Mesenteric fat pad (tissue), 1 donor: ENCODE measurements at regions not wholly inside any gene's neighbourhood (a gene's known extent, or its start where the extent isn't known, plus 50 kb on each side); places are given as distances from the start of the nearest gene placed in this dataset.
A peak's percentile ranks its signal among the peaks of the same experiment; 100 is the strongest.
"Not testable (repeated sequence)": the region's sequence is repeated elsewhere in the genome, so short reads cannot be mapped to it uniquely, and the experiment has no call there.

ENCODE experiments used
- DNase-seq: peaks from one replicate; pipeline ENCODE4 v3.0.0-alpha.2; 2020; ENCODE audit warnings: low spot score
- donor health status: DM: yes; HTN: yes; CAD: no.

DNA sequence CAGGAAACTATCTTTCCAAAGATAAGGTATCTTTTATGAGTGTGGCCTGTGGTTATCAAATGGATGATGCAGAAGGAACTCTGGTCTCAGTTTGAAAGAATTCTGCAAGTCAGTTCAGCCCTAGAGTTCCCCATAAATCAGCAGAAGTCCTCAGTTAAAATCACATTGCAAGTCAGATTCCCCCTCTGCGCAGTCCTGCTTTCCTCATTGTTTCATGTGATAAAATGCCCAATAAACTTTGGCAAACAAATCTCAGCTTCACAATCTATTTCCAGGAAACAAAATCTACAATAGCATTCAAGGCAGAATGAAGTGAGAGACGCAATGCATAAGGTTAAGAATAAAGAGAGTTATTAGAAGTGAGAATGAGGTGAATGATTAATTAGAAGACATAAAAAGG, 216.3 kb upstream of the KLHL1 start:
- no peak for DNase-seq

DNA sequence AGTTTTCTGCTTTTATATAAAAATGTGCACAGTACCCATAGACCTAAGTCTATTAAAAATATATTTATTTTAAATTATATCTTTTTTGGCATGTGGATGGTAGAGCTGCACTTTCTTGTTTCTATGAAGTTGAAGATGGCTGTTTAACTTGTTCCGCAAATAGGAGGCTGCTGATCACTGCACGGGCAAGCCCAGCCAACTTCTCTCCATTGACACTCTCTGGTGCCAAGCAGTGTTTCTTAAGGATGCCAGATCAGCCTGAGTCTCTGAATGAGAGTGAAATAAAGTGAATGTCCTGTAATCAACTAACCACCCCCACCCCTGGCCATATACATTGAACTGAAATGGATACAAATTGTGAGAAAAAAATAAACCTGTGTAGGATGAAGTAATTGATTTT, 202.9 kb upstream of the KLHL1 start:
- DNase-seq: no peak

DNA sequence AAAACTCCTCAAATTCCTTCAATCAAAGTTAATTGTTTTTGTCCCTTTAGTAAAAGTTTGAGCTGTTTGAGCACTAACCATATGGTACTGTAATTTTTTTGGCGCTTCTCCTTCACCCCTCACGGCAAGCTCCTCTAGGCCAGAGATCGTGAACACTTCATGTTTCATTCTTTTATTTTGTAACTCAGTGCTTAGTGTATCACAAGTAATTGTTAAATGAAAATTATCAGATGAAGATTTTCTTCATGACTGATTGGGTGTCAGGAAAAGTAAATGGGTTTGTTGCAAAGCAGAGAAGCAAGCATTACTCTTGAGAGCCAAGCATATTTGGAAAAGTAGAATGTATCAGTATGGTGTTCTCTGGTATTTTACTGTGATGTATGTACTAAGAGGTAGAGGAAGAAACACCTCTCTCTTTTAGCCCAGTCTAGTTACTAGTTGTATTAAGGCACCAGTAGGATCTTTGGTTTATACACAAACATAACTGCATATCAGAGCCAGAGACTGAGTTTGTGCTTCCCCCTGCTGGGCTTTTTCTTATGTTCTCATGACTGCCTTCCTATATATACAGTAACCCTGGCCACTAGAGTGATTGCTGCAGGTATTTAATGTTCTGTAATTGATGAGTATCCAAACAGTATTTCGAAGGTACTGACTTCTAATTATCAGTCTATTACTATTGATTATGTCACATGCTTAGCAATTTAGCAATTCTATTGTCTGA, 202.3 kb upstream of the KLHL1 start:
- DNase-seq: no peak

DNA sequence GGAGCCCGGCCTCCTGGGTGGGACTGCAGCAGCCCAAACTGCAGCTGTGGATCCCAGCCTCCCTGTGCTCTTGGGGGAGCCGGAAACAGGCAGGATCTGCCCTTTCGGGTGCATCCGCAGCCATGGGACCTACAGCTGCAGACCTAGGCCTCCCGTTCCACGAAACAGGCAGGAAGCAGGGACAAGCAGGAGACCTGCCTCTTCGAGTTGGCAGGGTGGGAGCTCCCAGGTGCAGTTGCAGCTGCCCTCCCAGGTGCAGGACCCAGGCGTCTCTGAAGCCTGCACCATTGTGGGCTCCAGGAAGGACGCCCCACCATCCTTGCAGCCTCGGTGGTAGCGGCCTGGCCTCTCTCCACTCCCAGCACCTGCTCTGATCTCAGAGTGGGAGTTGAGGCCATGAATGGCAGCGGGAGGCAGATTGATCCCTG, 189.0 kb upstream of the KLHL1 start:
- peak; percentile 86 for DNase-seq

DNA sequence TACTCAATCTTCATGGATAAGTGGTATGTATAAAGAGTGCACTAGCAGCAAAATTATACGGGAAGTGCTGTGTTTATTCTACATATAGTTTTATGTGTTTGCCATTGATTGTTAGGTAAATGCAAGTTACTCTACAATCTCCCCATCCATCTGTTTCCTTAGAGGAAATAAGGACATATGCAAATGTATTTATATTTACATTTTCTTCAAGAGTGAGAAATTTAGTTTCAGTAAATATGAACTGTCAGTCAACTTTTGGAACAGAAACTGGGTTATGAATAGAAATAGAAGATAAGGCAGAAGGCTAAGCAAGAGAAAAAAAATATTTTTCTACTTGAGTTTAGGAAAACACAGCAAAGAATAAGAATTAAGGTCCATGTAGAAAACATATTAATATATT, 176.1 kb upstream of the KLHL1 start:
- no peak for DNase-seq

DNA sequence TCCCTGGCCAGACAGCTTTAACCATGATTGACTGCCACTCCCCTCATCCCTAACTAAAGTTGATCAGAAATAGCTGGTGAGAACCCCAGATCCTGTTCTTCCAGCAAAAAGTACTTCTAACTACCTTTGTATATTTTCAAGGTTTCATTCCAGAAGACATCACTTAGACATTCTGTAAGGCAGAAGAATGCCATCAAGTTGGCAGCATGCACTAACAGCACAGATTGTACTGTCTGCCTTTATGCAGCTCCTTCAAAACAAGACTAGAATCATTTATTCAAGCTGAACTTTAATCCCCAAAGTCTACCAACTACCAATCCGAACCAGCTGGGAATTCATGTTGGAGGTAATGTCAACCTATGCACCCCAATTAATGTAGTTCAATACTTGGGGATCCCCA, 167.6 kb upstream of the KLHL1 start:
- DNase-seq: no peak

DNA sequence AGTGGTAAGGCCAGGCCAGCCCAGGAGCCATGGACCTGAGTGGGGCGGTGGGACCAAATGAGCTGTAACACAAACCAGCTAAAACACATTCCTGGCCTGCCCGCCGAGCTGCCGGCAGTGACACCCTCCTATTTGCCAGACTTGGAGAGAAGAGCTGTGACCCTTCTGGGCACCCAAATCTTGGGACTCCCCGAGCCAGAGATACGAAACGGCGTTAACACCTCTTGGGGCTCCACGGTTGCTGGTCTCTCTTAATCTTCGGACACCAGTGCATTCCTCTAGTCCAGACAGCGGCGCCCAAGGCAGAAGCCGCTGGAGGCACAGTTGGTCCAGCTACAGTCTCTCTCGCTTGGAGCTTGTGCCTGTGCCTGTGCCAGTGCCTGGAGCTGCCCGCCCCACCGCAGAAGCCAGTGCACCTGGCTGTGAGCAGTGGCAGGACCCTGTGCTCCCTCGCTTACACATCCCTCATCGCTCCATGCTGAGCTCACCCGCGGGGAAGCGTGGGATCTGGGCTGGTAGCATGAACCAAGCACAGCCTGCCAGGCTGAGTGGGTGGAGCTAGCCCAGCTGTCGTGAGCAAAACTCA, 147.2 kb upstream of the KLHL1 start:
- no peak for DNase-seq

DNA sequence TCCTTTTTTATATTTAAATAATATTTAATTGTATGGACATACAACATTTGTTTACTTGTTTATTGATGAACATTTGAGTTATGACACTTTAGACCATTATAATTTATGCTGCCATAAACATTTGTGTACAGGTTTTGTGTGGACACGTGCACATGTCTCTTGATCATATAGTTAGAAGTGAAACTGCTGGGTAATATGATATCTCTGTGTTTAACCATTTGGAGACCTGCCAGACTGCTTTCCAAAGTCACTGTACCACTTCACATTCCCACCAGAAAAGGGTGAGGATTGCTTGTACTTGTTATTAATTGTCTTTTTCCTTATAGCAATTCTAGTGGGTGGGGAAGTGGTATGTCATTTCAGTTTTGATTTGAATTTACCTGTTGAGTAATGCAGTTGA, 145.6 kb upstream of the KLHL1 start:
- no peak for DNase-seq

DNA sequence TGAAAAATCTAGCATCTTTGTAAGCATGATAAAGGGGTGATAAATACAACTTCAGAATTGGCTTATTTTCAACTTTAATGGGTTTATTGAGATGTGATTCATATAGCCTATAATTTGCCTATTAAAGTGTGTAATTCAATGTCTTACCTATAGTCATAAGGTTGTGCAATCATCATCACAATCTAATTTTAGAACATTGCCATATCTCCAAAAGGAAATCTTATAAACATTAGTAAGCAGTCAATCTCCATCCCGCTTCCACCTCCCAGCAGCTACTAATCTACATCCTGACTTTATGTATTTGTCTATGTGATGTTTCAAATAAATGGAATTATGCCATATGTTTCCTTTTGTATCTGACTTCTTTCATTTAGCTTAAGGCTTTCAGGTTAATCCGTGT, 145.2 kb upstream of the KLHL1 start:
- no peak for DNase-seq

DNA sequence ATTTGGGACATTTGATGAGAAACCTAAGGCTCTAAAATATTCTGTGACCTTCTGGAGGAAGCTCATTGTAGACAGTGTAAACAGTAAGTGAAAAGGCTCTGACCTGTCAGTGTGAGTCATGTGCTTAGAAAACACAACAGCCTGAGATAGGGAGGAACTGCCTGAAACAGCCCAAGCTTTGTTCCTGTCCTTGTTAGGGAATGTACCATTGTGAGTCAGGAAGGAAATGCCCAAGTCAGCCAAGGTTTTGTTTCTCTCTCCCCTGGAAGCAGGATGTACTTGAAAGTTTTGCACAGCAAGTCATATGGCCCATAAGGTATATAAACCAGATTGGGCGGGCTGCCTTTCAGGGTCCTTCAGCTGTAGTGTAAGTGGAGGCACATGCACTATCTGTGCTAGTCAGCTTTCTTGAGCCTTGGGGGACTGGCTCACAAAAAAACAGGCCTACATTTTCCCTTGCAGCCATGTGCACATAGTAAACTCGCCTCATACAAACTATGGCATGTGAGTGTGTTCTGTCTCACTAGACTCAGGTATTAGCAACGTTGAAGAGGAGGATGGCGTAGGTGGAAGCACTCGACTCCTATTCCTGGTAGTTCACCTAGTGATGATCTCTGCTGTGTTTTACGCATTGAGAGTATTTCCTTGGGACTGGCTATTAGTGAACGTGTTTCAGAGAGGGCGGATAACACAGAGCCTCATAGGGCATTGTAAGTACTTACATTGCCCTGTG, 141.2 kb upstream of the KLHL1 start:
- no peak for DNase-seq

DNA sequence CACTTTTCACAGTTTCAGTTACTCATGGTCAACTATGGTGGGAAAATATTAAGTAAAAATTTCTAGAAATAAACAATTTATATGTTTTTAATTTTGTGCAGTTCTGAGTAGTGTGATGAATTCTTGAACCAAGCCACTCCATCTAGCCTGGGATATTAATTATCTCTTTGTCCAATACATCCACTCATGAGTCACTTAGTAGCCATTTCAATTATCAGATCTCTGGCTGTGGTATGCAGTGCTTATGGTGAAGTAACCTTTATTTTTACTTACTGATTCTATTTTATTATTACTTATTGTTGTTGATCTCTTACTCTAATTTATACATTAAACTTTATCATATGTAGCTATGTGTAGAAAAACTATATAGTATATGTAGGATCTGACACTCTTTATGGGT, 128.9 kb upstream of the KLHL1 start:
- DNase-seq: no peak

DNA sequence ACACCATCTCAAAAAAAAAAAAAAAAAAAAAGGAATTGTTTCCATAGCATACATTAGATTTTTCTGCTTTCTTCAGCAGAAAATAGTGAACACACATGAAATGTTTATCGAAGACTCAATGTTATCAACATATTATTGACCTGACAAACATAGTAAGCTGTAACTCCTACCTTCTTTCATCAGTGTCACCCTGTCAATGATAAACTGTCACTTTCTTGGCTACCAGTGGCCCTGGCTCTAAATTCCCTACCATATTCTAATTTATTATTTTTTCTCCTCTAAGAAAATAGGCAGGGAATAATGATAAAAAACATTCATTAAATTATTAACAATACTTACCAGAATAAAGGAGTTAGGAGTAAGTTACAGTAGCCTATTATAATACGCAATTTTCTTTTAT, 127.3 kb upstream of the KLHL1 start:
- DNase-seq: no peak

DNA sequence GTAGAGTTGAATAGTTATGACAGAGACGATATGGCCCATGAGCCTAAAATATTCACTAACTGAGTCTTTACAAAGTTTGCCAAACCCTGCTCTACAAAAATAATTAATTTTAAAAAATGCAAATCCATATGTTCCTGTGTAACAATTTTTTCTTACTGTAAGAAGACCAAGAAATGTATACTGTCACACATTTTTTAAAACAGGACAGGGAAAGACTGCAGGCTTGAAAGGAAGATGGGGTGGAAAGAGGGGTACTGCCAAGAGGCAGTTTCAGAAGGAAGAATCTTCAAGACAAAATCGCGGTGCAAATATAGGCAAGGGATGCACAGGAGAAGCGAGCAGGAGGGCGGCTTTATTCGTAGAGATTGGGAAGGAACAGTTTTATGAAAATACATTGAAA, 115.7 kb upstream of the KLHL1 start:
- DNase-seq: no peak

DNA sequence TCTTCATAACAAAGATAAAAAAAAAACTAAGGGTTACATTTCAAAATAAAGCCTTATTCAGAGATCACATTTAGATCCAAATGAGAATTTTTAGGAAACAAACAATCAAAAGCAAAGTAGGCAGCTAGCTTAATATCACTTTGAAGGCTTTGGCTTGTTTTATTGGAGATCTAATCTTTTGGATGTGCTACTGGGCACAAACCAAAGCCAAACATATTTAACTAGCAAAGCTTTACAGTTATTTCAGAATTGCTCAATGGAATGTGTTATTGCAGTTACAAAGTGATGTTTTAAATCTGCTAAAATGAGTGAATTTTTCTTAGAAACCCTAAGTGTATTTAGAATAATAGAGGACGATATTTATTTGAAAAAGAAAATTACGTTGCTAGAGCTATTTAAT, 114.7 kb upstream of the KLHL1 start:
- DNase-seq: no peak

DNA sequence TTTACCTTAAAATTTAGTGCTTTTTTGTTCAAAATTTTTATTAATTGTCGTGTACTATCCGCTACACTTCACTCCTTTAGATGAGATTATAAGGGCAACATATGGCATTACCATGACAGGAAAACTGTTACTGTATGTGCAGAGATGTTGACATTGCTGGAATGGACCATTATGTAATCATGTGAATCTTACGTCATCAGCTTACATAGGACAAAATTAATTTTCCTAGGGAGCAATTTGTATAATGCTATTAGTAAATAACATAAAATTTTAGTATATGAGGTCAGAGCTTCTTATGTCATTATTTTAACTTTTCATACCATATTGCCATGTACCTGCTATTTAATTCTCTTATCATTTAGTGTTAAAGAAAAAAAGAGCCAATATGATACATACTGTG, 110.4 kb upstream of the KLHL1 start:
- DNase-seq: no peak

DNA sequence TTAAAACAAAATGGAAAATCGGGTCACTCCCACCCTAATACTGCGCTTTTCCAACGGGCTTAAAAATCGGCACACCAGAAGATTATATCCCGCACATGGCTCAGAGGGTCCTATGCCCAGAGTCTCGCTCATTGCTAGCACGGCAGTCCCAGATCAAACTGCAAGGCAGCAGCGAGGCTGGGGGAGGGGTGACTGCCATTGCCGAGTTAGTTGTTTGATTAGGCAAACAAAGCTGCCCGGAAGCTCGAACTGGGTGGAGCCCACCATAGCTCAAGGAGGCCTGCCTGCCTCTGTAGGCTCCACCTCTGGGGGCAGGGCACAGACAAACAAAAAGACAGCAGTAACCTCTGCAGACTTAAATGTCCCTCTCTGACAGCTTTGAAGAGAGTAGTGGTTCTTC, 100.7 kb upstream of the KLHL1 start:
- not testable (repeated sequence) for DNase-seq

DNA sequence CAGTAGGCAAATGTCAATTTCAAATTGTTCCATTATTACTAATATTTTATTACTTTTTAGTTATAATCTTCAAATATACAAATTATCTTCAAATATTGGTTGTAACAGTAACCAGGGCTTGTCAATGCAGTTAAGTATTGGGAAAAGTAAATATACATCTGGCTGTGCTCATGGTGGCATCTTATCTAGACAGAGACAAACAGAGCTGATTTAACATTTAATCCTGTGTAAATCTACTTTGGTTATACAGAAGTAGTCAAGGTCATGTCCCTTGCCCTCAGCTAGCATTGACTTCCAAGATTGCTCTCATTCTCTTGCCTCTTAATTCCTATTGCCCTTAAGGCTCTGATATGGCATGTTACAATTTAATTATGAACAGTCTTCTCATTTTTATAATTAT, 98.4 kb upstream of the KLHL1 start:
- no peak for DNase-seq

DNA sequence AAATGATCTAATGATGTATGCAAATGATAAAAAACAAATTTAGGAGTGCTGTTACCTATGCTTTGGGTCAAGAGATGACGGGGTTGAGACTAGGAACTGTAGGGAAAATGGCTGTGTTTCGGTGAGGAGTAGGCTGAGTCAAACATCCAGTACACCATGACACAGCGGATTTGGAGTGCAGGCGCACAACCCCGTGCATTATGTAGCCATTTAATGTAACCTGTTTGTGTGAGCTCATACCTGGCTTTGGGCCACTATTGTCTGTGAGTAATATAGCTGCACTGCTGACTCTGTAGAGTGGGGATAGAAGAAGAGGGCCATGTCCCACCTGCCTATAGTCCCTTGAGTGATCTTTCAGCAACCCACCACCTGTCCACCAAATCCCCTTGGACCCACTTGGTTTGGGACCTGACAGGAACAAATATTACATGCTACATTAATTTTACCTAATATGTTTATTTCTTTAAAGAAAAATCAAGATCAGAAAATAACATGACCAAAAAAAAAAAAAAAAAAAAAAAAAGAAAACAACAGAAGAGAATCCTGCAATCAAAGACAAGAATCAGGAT, 95.5 kb upstream of the KLHL1 start:
- no peak for DNase-seq

DNA sequence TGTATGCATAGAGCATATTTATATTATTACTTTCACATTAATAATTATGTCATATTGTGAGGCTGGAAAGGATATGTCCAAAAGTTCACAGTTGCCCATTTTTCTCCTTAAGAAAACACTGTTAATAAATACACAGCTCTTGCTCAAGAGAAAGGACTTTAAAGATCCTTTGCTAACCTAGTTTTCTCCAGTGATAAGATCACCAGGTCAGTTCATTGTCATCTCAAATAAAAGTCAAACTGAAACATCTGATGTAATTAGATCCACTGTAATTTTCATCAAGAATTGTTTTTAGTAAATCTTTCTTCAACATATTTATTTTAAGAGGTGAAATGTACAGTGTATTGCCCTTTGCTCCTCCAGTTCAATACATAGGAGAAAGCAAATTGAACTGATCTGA, 82.8 kb upstream of the KLHL1 start:
- no peak for DNase-seq

DNA sequence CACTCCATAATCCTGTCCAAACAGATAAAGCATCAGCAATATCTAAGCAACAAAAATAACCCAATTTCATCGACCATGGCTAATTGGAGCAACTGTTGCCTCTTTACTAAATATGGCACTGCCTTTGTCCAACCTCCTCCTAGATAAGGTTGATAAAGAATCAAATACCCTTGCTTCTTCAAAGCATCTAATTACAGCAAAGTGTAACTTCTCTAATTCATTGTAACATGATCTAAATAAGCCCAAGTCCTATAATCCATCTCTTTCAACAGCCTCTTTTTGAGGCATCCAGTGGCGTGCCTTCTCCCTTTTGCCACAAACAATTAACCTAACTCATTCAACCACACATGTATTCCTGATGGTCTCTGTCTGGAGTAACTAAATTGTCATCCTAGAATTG, 81.7 kb upstream of the KLHL1 start:
- no peak for DNase-seq

DNA sequence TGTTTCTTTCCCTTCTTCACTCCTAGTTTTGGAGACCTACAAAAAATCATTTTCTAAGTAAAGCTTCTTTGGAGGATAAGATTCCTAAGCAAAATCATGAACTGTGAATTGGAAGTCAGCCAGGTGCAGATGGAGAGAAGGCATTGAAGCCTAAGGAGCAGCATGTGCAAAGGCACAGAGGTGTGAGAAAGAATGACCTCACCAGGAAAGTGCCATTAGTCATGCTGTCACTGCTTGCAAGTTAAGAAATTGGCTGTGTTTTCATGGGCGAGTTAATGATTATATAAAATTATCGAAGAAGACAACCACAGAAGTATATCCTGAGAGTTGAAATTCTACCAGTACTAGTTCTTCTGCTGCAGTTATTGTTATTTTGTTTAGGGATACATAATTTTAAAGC, 80.3 kb upstream of the KLHL1 start:
- no peak for DNase-seq

DNA sequence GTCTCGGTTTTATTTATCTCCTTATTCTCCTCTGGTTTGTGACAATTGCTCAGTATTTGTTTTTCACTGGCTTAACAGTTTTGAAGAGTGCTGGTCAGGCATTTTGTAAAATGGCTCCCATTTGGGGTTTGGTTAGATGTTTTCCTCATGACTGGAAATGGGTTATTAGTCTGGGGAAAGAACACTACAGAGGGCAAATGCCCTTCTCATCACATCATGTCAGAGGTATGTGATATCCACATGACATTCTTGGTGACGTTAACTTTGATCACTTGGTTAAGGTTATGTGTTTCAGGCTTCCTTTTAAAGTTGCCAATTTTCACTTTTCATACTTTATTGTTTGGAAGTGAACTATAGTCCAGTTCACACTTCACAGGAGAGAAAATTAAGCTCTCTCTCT, 74.8 kb upstream of the KLHL1 start:
- no peak for DNase-seq
